Endothelial cell of umbilical vein (primary cell): ENCODE measurements at regions not wholly inside any gene's neighbourhood (a gene's known extent, or its start where the extent isn't known, plus 50 kb on each side); places are given as distances from the start of the nearest gene placed in this dataset.

Source experiments
- BruUV-seq: library from RNA; stranded (reverse); fragments of 400-500 nt; replicated peaks from 2 replicates; lab custom pipeline; 2021; lab: Mats Ljungman, UMichigan
- CTCF ChIA-PET: fragments of 300-600, 350-600 bp; sonication (Branson Sonifier 250); formaldehyde crosslinking; loops from one replicate; lab custom pipeline; 2021; ENCODE audit warnings: antibody characterized with exemption, inconsistent platforms; lab: Charles Lee
- POLR2A ChIA-PET: fragments of 300-600, 350-600 bp; sonication (Branson Sonifier 250); formaldehyde crosslinking; loops from one replicate; lab custom pipeline; 2021; ENCODE audit warnings: antibody characterized with exemption, inconsistent platforms; lab: Charles Lee
- DNase-seq: peaks from one replicate; pipeline ENCODE4 v3.0.0-alpha.2; 2011; ENCODE audit warnings: low read depth, low spot score
- FAIRE-seq: peaks from 2 replicates; lab custom pipeline; 2011; peaks lifted over from hg19 to GRCh38; lab: Jason Lieb, UNC
- H2AFZ ChIP-seq: 2 replicates; pipeline ENCODE4 v1.6.0; 2012; ENCODE audit warnings: low read depth, low read length, control low read depth, inconsistent platforms
- H3K27ac ChIP-seq: 2 replicates; pipeline ENCODE4 v1.5.1; 2011; ENCODE audit warnings: low read depth, mild to moderate bottlenecking, control low read depth, low read length, moderate library complexity; ENCODE audit not compliant: insufficient read depth
- H3K27me3 ChIP-seq, 2 experiments: 2 replicates each; pipeline versions ENCODE4 v1.6.0 to v1.6.1; 2011; ENCODE audit warnings: low read length in 2 of 2, mixed read lengths in 1 of 2; ENCODE audit not compliant: control insufficient read depth in 2 of 2, insufficient read depth in 2 of 2
- H3K36me3 ChIP-seq, 2 experiments: 2 replicates in 1 of 2; 3 replicates in 1 of 2; pipeline ENCODE4 v1.5.1; 2011; ENCODE audit warnings: low read length in 2 of 2, mild to moderate bottlenecking in 1 of 2, moderate library complexity in 1 of 2; ENCODE audit not compliant: control insufficient read depth in 2 of 2, insufficient read depth in 2 of 2; ENCODE audit errors: extremely low read depth in 1 of 2
- H3K4me1 ChIP-seq: 3 replicates; pipeline ENCODE4 v1.5.1; 2011; ENCODE audit warnings: mild to moderate bottlenecking, low read length; ENCODE audit not compliant: control insufficient read depth, insufficient read depth; ENCODE audit errors: extremely low read depth
- H3K4me2 ChIP-seq: 2 replicates; pipeline ENCODE4 v1.6.1; 2011; ENCODE audit warnings: low read length, control low read depth, mixed read lengths; ENCODE audit not compliant: insufficient read depth
- H3K4me3 ChIP-seq, 3 experiments: fragments of 200-600 bp in 1 of 3; sonication (generic), shearing (Covaris generic) in 1 of 3; replicated peaks in 1 of 3; 2 replicates each; pipeline ENCODE4 v1.5.1; 2011 to 2016; ENCODE audit warnings: control low read depth in 3 of 3, low read length in 3 of 3, mild to moderate bottlenecking in 2 of 3, inconsistent platforms in 1 of 3, low read depth in 1 of 3, moderate library complexity in 1 of 3; ENCODE audit not compliant: insufficient read depth in 1 of 3
- H3K79me2 ChIP-seq: 2 replicates; pipeline ENCODE4 v1.6.0; 2012; ENCODE audit warnings: low read length, inconsistent platforms; ENCODE audit not compliant: control insufficient read depth, insufficient read depth
- H3K9ac ChIP-seq: replicated peaks from 2 replicates; pipeline ENCODE3; 2011; ENCODE audit warnings: low read length, control low read depth; ENCODE audit not compliant: insufficient read depth; ENCODE audit errors: extremely low read depth
- H3K9me1 ChIP-seq: replicated peaks from 3 replicates; pipeline ENCODE4 v1.6.0; 2011; ENCODE audit warnings: mild to moderate bottlenecking, low read length; ENCODE audit not compliant: control insufficient read depth, insufficient read depth; ENCODE audit errors: extremely low read depth
- H3K9me3 ChIP-seq: replicated peaks from 2 replicates; pipeline ENCODE4 v1.5.1; 2012; ENCODE audit warnings: low read length, inconsistent platforms; ENCODE audit not compliant: control insufficient read depth, insufficient read depth
- H4K20me1 ChIP-seq: replicated peaks from 2 replicates; pipeline ENCODE3; 2011; ENCODE audit warnings: mild to moderate bottlenecking, low read length; ENCODE audit not compliant: control insufficient read depth, insufficient read depth; ENCODE audit errors: extremely low read depth
- CTCF ChIP-seq, 2 donors: IDR thresholded peaks; 1 replicate in 1 of 2; 2 replicates in 1 of 2; pipeline ENCODE4 v1.5.1; 2011; ENCODE audit warnings: low read length in 2 of 2, mild to moderate bottlenecking in 2 of 2, moderate library complexity in 2 of 2, control low read depth in 1 of 2, inconsistent platforms in 1 of 2, low read depth in 1 of 2; ENCODE audit not compliant: insufficient read depth in 1 of 2; ENCODE audit errors: extremely low read depth in 1 of 2
- EZH2 ChIP-seq: IDR thresholded peaks from 2 replicates; pipeline ENCODE4 v1.6.1; 2012; ENCODE audit warnings: borderline replicate concordance, low read depth, mild to moderate bottlenecking, moderate library complexity, low read length, inconsistent platforms; ENCODE audit not compliant: severe bottlenecking
- FOS ChIP-seq: IDR thresholded peaks from 2 replicates; pipeline ENCODE4 v1.6.1; 2011; ENCODE audit warnings: mild to moderate bottlenecking, low read length, moderate library complexity, borderline replicate concordance; ENCODE audit not compliant: insufficient read depth
- GATA2 ChIP-seq: IDR thresholded peaks from 2 replicates; pipeline ENCODE4 v1.7.0; 2011; ENCODE audit warnings: low read depth, mild to moderate bottlenecking, moderate library complexity, mixed read lengths, low read length; ENCODE audit not compliant: insufficient read length, insufficient read depth
- JUN ChIP-seq: IDR thresholded peaks from 2 replicates; pipeline ENCODE4 v1.6.1; 2011; ENCODE audit warnings: borderline replicate concordance, low read depth; ENCODE audit not compliant: insufficient read length, insufficient read depth
- MYC ChIP-seq: IDR thresholded peaks from one replicate; pipeline ENCODE4 v1.6.1; 2011; ENCODE audit warnings: mild to moderate bottlenecking, low read depth, low read length
- POLR2A ChIP-seq: IDR thresholded peaks from 2 replicates; pipeline ENCODE4 v1.6.1; 2012; ENCODE audit warnings: low read depth, mild to moderate bottlenecking, control low read depth, low read length
- POLR2AphosphoS5 ChIP-seq: IDR thresholded peaks from 2 replicates; pipeline ENCODE4 v1.6.1; 2012; ENCODE audit warnings: low read depth, mild to moderate bottlenecking, control low read depth, low read length, moderate library complexity; ENCODE audit not compliant: insufficient read depth
- dilution Hi-C: fragments of 300-500 bp; cut with MboI; formaldehyde crosslinking; loops from one replicate; pipeline ENCODE4 v1.15.0; 2019; ENCODE audit warnings: low sequenced_read_pairs; ENCODE audit not compliant: extremely low pct_ligation_motif_present
- intact Hi-C: fragments of 100-400 bp; cut with micrococcal nuclease; formaldehyde crosslinking; loops from one replicate; pipeline ENCODE4 v1.10.0; 2022

DNA sequence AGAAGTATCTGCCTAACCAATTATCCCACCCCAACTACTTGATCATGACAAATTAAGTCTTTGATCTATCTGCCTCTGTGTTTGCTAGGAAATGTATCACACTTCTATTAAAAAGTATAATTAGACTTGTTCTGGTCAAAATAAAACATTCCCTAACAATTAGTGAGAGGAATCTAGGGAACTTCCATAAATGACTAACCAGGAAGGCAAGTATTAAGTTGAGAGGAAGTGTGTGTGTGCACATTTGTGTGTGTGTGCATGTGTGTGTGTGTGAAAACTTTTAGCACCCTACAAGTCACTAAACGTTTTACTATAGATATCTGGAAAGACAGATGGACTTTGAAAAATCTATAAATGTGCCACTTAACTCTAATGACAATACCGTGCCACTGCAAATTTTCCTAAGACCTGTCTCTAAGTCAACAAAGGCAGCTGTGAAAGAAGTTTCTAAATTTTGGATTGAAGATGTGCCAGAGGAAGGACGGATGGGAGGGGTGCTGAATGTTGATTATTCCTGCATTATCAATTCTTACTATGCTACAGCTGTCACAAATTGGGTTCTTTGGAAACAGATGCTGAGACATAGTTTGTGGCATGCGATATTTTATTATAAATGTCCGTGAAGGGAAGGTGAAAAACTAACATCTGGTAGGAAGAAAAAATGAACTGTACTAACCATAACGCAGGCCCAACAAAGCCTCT is 567.1 kb downstream of the PTPRC start:
- H3K27ac ChIP-seq: no peak overlapping the region
- BruUV-seq: no TSS peak
- intact Hi-C loops (no loop called here), dilution Hi-C loops (no loop called here)
- H3K27me3 ChIP-seq: no peaks in the 10 kb centered on the region
- H3K4me2 ChIP-seq: no peak overlapping the region
- DNase-seq (peak; percentile 56), FAIRE-seq (no peak)
- H3K4me1 ChIP-seq: peaks cover 5% of the 10 kb centered on the region
- no peaks in the 10 kb centered on the region for H4K20me1 ChIP-seq
- no peaks in the 10 kb centered on the region for H3K9me3 ChIP-seq
- no peaks in the 10 kb centered on the region for H3K79me2 ChIP-seq
- TF ChIP-seq FOS (peak; percentile 37), POLR2A (no peak), JUN (no peak), MYC (no peak), POLR2AphosphoS5 (no peak), CTCF (IDR thresholded peaks at IDR 0.05; ENCODE audit: extremely low read depth in 1 of 2, insufficient read depth in 1 of 2, low read depth in 1 of 2, low read length in 2 of 2) (no peak), GATA2 (no peak), EZH2 (no peak)
- ChIA-PET CTCF (interaction anchor here (1.1 kb wide), 1 partner anchor 11 kb away, joined by 3 read pairs; no protein-coding TSS in a partner anchor), POLR2A (no interaction called here)
- no peak overlapping the region for H3K9ac ChIP-seq
- no peaks in the 10 kb centered on the region for H3K9me1 ChIP-seq
- no peak overlapping the region for H2AFZ ChIP-seq
- H3K36me3 ChIP-seq: no peaks in the 10 kb centered on the region
- H3K4me3 ChIP-seq: no peak overlapping the region
